Ovary (tissue), 3 donors: ENCODE measurements at regions not wholly inside any gene's neighbourhood (a gene's known extent, or its start where the extent isn't known, plus 50 kb on each side); places are given as distances from the start of the nearest gene placed in this dataset.

Experiments
- POLR2A ChIP-seq: fragments of 450-650 bp; IDR thresholded peaks from one replicate; pipeline ENCODE4 v1.6.1; 2017; ENCODE audit warnings: antibody characterized with exemption, mild to moderate bottlenecking, moderate library complexity
- TF ChIP-seq, protein P1 (sequence below), 3 donors: fragments of 450-650 bp in 2 of 3; fragments of 200-600 bp in 1 of 3; IDR thresholded peaks; one replicate each; pipeline versions ENCODE4 v1.5.1 to v1.8.0; 2016 to 2022; ENCODE audit warnings: antibody characterized with exemption in 3 of 3, mild to moderate bottlenecking in 1 of 3
- donor health status: DM: no; HTN: no; CAD: no.

DNA sequence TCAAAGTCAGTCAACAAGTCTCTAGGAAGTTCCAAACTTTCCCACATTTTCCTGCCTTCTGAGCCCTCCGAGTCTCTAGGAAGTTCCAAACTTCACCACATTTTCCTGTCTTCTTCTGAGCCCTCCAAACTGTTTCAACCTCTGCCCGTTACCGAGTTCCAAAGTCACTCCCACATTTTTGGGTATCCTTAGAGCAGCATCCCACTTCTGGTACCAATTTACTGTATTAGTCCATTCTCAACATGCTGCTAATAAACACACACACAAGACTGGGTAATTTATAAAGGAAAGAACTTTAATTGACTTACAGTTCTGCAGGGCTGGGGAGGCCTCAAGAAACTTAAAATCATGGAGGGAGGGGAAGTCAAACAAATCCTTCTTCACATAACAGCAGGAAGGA is 169.0 kb upstream of the HS3ST3A1 start:
- TF ChIP-seq, protein P1, sequence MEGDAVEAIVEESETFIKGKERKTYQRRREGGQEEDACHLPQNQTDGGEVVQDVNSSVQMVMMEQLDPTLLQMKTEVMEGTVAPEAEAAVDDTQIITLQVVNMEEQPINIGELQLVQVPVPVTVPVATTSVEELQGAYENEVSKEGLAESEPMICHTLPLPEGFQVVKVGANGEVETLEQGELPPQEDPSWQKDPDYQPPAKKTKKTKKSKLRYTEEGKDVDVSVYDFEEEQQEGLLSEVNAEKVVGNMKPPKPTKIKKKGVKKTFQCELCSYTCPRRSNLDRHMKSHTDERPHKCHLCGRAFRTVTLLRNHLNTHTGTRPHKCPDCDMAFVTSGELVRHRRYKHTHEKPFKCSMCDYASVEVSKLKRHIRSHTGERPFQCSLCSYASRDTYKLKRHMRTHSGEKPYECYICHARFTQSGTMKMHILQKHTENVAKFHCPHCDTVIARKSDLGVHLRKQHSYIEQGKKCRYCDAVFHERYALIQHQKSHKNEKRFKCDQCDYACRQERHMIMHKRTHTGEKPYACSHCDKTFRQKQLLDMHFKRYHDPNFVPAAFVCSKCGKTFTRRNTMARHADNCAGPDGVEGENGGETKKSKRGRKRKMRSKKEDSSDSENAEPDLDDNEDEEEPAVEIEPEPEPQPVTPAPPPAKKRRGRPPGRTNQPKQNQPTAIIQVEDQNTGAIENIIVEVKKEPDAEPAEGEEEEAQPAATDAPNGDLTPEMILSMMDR (IDR thresholded peaks at IDR 0.05), result no peak
- no peak for TF ChIP-seq POLR2A
